ENCODE measurements at regions not wholly inside any gene's neighbourhood (a gene's known extent, or its start where the extent isn't known, plus 50 kb on each side); places are given as distances from the start of the nearest gene placed in this dataset.
A peak's percentile ranks its signal among the peaks of the same experiment; 100 is the strongest.

DNA sequence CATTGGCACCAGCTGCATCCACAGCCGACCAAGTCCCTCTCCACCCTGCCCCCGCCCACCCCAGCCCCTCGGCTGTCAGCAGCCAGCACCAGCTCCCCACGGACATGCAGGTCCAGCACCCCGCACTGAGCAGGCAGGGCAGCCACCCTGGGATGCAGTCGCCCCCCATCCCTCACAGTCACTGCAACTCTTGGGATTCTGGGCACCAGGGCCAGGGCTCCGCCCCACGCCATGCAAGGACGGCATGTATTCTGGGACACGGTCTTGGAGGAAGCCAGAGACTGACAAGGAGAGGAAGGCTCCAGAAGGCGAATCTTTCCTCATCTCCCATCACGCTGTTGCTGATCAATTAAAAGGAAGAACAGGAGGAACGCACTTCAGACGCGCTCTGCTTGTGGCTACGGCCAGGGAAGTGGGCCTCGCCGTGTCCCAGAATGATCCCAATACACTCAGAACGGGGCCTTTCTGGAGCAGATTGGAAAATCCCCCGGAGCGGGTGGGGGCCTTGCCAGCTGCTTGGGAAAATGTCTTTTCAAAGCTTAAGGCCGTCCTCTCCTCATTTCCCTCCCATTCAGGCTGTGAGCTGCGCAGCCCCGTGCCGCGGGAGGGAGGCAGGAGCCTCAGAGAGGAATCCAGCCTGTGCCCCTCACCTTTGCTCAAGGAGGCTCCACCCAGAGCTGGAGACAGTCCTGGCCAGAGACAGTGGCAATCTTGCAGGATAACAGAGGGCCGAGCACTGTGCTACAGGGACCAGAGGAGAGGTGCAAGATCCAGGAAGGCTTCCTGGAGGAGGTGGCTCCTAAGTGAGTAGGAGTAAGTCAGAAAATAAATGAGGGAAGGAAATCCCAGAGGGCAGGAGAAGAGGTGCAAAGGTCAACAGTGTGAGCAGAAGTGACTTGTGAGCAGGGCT, 54.1 kb upstream of the DIO3 start:
- no peaks in the 10 kb centered on the region for H3K9me3 ChIP-seq
- no peaks in the 10 kb centered on the region for H3K27me3 ChIP-seq
- no peak overlapping the region for H3K4me3 ChIP-seq
- DNase-seq = peak in 2 of 3 donors; percentile 40 to 44
- no peak for TF ChIP-seq POLR2A (IDR thresholded peaks at IDR 0.05)
- TF ChIP-seq, protein P1, sequence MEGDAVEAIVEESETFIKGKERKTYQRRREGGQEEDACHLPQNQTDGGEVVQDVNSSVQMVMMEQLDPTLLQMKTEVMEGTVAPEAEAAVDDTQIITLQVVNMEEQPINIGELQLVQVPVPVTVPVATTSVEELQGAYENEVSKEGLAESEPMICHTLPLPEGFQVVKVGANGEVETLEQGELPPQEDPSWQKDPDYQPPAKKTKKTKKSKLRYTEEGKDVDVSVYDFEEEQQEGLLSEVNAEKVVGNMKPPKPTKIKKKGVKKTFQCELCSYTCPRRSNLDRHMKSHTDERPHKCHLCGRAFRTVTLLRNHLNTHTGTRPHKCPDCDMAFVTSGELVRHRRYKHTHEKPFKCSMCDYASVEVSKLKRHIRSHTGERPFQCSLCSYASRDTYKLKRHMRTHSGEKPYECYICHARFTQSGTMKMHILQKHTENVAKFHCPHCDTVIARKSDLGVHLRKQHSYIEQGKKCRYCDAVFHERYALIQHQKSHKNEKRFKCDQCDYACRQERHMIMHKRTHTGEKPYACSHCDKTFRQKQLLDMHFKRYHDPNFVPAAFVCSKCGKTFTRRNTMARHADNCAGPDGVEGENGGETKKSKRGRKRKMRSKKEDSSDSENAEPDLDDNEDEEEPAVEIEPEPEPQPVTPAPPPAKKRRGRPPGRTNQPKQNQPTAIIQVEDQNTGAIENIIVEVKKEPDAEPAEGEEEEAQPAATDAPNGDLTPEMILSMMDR (IDR thresholded peaks at IDR 0.05) = no peak
- peak overlapping the region in 2 of 4 donors; percentile 31 to 40 for H3K27ac ChIP-seq
- H3K36me3 ChIP-seq = no peaks in the 10 kb centered on the region
- H3K4me1 ChIP-seq = no peaks in the 10 kb centered on the region

DNA sequence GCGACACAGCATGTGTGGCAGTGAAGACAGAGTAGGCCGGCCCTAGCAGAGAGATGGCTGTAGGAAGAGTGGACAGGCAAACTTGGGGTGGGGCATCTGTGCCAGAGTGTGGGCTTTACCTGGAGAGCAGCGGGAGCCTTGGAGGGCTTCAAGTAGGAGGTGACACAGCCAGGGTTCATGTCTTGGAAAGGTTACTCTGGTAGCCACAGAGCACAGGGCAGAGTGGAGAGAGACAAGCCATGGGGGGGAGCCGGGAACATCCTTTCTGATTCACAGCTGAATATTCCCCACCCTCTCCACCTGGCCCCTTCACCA, 53.5 kb upstream of the DIO3 start:
- no peaks in the 10 kb centered on the region for H3K36me3 ChIP-seq
- H3K9me3 ChIP-seq = no peaks in the 10 kb centered on the region
- no peaks in the 10 kb centered on the region for H3K27me3 ChIP-seq
- H3K4me3 ChIP-seq = no peak overlapping the region
- peak in 2 of 3 donors; percentile 9 to 22 for DNase-seq
- no peaks in the 10 kb centered on the region for H3K4me1 ChIP-seq
- no peak overlapping the region for H3K27ac ChIP-seq
- TF ChIP-seq, protein P1 (IDR thresholded peaks at IDR 0.05) = no peak
- TF ChIP-seq POLR2A (IDR thresholded peaks at IDR 0.05) = no peak

DNA sequence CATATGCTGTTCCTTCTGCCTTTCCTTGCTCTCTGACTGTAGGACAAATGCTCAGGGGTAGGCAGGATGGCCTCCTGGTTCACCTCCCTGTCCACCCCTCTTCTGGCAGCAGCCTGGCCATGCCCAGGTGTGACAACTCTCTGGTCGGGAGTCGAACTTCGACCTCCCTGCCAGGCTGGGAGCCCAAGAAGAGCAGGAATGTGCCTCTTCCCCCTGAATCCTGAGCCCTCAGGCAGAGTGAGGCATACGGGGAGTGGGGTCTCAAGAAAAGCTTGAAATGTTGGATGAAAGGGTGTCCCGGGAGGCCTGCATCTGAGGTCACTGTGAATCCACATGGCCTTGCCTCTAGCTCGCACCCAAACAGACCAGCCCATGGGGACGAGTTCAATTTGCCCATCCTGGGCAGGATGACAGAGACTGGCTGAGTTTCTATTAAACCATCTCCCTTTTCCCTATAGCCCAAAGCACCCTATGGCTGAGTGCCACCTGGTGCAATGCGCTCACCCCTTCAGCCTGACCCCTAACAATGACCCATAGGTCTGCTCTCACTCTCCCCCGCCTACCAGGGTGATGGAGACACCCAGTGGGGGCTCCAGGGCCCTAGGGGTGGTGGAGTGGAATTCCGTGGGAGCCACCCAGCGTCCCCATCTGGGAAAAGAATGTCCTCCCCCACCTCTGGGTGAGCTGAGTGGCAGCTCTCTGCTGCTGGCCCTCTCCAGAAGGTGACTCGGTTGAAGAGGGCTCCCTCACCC, 52.9 kb upstream of the DIO3 start:
- H3K27me3 ChIP-seq = no peaks in the 10 kb centered on the region
- no peak overlapping the region for H3K4me3 ChIP-seq
- no peaks in the 10 kb centered on the region for H3K36me3 ChIP-seq
- TF ChIP-seq, protein P1 (IDR thresholded peaks at IDR 0.05) = no peak
- no peak for TF ChIP-seq POLR2A (IDR thresholded peaks at IDR 0.05)
- DNase-seq = peak in 2 of 3 donors; percentile 15 to 28
- no peaks in the 10 kb centered on the region for H3K9me3 ChIP-seq
- no peak overlapping the region for H3K27ac ChIP-seq
- H3K4me1 ChIP-seq = no peaks in the 10 kb centered on the region

DNA sequence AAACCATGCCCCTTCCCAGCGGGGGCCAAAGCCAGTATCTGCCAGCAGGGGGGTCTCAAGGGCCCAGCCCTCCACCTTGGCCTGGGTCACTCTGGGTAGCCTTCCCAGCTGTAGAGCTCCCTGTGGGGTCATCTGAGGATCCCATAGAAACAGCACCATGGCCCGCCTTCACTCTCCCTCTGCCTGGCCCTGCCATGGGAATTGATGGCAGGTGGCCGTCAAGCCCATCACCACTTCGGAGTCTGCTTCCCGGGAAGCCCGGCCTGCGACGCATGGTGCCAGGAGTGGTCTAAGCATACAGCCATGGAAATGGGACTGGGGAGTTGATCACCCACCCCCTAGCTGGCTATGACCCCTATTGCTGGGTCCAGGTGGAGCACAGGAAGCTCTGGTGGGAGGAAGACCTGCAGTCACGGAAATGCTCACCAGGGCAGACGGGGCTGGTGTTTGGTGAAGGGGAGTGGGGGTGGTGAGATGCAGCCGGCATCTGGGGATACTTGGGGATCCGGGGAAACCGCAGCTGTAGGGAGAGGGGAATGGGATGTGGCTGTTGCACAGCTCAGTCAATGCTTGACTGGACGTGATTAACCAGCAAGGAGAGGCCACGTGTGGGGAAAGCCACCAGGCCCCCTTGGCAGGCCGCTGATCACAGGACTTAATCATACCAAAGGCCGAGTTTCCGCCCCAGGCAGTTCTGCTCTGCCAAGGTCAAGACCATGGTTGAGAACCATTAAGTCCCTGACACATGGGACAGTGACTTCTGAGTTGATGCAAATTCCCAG, 52.2 kb upstream of the DIO3 start:
- TF ChIP-seq POLR2A (IDR thresholded peaks at IDR 0.05) = no peak
- TF ChIP-seq, protein P1 (IDR thresholded peaks at IDR 0.05) = no peak
- Histone ChIP-seq H3K4me3 (no peak overlapping the region), H3K27ac (no peak overlapping the region), H3K9me3 (no peaks in the 10 kb centered on the region), H3K27me3 (no peaks in the 10 kb centered on the region), H3K4me1 (no peaks in the 10 kb centered on the region), H3K36me3 (no peaks in the 10 kb centered on the region)
- peak in 1 of 3 donors; percentile 33 for DNase-seq

DNA sequence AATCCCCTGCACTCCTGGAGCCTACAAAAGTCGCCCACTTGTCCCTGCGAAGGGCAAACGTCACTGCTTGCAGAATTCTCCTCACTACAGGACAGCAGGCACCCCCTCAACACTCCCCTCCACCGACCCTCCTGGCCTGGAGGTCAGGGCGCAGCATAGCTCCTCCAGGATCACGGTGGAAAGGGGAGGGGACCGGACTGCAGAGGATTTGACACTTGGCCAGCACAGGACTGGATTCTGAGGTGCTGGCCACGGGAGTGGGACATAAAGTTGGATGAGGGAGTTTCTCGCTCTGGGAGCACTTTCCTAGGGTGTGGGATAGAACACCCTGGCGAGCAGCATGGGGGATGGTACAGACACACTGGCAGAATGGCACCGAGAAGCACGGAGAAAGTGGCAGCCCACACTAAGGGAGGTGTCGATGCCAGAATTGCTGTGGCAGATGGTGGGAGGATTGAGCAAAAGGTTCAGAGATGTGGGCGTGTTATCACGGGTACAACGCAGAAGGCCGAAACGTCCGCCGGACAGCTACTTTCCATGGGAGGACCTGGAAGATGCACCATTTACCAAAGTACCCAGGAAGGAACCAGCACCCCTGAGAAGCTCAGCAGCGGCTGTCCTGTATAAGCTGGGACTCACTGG, 51.4 kb upstream of the DIO3 start:
- H3K27me3 ChIP-seq = no peaks in the 10 kb centered on the region
- no peak for DNase-seq

More for the DNA sequence above, 51.4 kb upstream of the DIO3 start:
- Histone ChIP-seq H3K4me1 (no peaks in the 10 kb centered on the region), H3K36me3 (no peaks in the 10 kb centered on the region), H3K27ac (no peak overlapping the region), H3K9me3 (no peaks in the 10 kb centered on the region), H3K4me3 (no peak overlapping the region)
- TF ChIP-seq, protein P1 (IDR thresholded peaks at IDR 0.05) = no peak
